SKM-1 treated with dmso at 0.1 percent for 144 hours (cell line): ENCODE measurements at regions not wholly inside any gene's neighbourhood (a gene's known extent, or its start where the extent isn't known, plus 50 kb on each side); places are given as distances from the start of the nearest gene placed in this dataset.
A peak's percentile ranks its signal among the peaks of the same experiment; 100 is the strongest.

Experiments
- DNase-seq: peaks from one replicate; lab custom pipeline; 2025; ENCODE audit not compliant: unreplicated experiment; lab: John Stamatoyannopoulos, UW

GRCh38 chr16:76612497-76612896 lies 335.3 kb downstream of the CNTNAP4 start:
- DNase-seq = no peak

- DNase-seq = no peak
Measured at GRCh38 chr16:76614269-76614668, 337.1 kb downstream of the CNTNAP4 start.

- DNase-seq = no peak
Measured at GRCh38 chr16:76622876-76623275, 345.7 kb downstream of the CNTNAP4 start.

DNA sequence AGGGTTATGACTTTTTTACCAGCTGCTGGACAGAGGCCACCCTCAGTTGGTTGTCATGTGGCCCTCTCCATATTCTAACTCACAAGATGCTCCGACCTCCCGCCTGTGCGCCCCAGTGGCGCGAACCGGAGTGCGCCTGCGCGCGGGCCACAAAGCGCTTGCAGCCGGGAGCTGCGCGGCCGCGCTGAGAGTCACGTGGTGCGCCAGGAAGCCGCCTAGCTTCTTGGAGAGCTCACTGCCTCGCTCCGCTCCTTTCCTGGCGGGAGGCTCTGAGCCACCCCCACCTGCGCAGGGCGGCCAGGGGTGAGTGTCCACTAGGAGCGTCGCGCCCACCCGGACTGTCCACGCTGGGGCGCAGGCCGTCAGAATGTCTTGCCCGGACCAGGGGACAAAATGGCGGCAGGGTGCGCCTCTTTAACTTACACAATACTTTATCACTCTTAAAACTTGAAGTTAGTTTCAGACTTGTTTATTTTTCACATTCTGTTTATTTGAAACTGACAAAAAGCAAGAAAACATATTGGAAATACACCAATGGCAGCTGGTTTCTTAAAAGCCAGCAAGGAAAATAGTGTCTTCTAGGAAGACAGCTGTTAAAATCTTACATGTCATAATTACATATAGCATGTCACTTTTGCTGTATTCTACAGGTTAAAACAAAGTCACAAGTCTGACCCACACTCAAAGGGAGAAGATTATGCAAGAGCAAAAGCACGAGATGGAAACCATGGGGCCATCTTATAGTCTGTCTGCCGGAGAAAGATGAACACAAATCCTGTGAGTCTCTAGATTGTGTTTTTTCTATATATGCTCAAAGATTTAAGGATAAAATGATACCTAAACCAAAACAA lies 357.9 kb downstream of the CNTNAP4 start:
- no peak for DNase-seq

DNA sequence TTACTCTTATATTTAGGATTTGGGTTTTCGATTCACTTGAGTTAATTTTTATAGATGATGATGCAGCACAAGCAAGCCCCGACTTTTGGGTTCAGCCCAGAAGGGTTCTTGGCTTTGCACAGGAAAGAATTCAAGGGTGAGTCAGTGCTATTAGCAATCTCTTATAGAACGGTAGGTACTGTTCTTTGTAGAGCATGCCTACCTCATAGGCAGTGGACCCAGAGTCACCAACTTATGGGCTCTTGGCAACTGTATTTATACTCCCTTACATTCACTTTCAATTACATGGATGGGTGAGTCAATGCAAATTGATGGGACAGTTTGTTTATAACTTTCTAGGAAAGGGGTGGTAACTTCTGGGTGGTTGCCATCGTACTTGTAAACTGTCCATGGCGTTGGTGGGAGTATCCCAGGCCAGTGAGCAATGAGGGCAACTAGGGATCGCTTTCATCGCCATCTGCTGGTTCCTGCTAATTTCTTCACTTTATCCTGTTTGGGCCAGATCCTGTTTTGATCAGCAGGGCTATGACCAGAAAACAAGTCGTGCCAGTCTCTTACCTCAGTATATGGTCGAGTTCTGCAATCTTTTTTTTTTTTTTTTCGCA lies 362.6 kb downstream of the CNTNAP4 start:
- DNase-seq = peak; percentile 39

- DNase-seq = no peak
Measured at GRCh38 chr16:76650582-76650981, 373.4 kb downstream of the CNTNAP4 start.

DNA sequence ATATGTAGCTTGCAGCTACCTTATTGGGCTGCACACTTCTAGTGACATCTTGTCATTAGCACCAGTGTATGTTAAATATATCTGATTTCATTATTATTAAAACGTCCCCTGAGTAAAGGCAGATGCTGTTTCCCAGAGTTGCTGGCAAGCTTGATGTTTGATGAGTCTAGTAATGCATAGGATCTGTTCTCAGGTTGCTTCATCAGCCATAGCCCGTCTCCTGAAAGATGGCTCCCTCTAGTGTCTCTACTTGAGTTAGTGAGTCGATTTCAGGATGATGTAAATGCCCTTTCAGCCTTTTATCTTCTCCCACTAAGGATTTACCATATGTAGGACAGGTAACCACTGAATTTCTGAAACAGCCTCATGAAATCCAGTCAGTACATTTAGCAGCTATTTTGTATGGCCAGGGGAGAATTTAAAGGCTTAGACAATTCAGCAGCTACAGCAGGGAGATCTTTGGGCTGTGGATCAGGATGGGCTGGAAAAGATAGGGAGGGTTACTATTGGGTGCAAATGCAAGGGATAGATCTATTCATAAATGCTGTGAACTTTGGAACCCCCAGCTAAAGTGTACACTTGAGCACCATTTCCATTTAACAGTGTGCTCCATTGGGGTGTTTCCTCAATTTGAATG lies 376.3 kb downstream of the CNTNAP4 start:
- DNase-seq = peak; percentile 71

DNA sequence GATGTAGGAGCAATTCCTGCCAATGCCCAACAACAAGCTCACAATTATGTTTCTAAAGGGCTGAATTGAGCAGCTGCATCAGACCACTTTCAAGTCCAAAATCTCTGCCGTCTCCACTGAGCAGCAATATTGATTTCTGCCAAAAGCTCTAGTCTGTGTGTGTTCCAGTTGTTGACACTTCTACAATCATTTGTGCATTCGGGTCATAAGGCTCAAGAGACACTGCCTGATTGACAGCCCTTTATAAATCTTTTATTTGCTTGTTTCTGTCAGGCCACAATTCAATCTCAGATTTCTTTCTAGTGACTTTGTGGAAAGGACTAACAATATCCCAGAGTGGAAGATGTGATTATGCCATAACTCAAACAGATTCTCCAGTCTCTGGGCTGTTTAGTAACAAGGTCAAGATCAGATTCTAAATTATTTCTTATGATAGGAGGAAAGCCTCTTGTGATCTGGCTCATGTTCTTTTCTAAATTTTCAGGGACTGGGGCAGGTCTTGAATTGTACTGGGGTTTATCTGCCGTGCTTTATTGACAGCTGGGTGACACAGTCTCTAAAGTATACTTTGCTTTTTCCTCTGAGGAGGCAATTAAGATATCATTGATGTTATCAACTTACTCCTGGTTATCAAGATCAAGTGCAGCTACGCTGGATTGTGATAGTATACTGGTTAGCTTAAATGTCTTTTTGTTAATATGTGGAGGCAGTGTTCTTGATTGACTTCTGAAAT lies 377.1 kb downstream of the CNTNAP4 start:
- DNase-seq = no peak

DNA sequence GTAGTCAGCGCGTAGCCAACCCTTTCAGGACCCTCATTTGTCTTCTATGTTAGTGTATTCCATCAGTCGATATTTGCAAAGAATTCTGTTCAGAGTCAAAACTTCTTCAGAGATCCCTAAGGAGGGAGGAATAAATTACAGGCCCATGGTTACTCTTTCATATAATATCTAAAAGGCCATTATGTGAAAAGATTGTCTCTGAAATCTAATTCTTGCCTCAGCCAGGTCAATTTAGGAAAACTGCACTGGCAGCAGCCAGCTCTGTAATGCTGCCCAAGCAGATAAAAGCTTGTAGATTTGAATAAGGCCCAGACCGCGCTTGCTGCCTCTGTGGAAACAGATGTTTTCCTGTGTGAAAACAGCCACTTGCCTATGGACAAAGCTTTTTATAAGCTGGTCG lies 379.8 kb downstream of the CNTNAP4 start:
- no peak for DNase-seq

DNA sequence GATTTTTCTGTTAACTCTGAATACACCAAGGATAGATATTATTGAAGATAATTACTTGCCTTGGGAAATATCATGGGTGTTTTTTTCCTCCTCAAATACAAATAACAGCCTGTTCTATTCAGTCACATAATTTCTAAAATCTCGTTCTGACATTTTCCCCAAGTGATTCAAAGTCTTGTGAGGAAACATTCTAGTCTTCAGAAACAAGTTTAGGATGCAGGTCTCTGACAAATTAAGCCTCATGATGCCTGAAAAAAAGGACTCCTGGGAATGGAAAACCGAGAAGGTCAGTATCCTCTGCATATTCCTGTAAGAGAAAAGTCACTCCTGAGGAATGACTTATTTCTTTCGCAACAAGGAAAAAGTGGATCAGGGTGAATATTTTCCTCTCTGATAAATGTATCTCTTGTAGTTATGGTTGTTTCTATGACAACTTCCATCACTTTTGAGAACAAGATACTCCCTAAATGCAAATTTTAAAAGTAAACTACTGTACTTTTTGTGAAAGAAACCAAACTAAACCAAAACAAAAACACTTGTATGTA lies 384.6 kb downstream of the CNTNAP4 start:
- no peak for DNase-seq

DNA sequence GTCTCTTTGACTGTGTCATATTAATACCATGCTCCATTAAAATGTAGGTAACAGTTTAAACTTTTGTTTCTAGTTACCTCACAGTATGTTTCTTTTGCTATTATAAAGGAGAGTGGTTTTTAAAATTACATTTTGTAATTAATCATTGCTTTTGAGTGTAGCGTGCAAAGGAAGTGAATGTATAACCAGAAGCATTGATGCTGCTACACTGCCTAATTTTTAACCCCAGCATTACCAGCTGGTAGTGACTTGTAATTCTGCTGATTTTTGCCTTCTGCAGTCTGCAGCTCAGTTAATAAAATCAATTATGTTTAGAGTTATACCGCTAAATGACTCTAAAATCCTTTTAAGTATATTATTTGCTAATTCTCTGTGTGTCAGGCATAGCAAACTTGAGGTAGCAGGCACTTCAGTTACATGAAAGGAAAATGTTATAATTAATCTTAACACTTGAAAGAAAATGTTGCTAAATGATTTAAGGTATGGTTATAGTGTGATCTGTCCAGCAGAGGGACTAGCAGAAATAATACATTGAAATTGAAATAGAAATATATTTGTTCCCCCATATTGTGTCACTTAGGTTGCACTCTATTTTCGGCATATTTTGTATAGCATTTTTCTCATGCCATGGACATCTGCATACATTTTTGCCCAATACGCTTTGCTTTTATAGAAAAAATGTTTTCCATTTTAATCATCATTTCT lies 388.5 kb downstream of the CNTNAP4 start:
- DNase-seq = no peak

DNA sequence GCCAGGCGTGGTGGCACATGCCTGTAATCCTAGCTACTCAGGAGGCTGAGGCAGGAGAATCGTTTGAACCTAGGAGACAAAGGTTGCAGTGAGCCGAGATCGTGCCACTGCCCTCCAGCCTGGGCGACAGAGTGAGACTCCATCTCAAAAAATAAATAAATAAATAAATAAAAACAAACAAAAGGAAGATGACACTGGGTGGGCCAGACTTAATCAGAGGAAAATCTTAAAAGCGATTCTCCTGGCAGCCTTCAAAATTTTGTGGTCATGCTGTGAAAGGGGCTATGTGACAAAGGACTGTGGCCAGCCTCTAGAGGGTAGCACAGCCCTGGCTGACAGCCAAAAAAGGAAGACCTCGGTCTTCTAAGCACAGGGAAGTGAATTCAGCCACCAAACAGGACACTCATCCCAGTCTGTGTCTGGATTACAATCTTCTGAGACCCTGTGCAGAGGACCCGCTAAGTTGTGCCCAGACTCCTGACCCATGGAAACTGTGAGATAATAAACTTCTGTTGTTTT lies 391.1 kb downstream of the CNTNAP4 start:
- no peak for DNase-seq

GRCh38 chr16:76669288-76669687 lies 392.1 kb downstream of the CNTNAP4 start:
- DNase-seq = no peak

- DNase-seq = no peak
Measured at GRCh38 chr16:76670125-76670857, 393.1 kb downstream of the CNTNAP4 start.

- peak; percentile 4 for DNase-seq
Measured at GRCh38 chr16:76676356-76676755, 399.2 kb downstream of the CNTNAP4 start.

DNA sequence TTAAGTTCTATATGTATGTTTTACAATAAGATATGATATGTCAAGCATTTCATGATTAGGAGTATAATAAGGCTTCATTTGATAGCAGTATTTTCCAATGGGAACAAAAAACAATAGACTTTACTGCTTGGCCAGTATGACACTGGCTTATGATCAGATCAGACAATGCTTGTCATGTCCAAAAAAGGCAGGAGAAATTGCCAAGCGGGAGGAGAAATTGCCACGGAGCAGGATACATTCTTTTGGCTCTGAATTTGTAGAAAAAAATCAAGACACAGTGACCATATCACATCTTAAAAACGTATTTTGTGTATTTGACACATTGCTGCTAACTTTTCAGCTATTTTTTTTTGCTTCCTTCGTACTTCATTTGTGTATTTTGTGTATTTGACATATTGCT lies 404.1 kb downstream of the CNTNAP4 start:
- DNase-seq = no peak

- DNase-seq = no peak
Measured at GRCh38 chr16:76683051-76683450, 405.9 kb downstream of the CNTNAP4 start.

DNA sequence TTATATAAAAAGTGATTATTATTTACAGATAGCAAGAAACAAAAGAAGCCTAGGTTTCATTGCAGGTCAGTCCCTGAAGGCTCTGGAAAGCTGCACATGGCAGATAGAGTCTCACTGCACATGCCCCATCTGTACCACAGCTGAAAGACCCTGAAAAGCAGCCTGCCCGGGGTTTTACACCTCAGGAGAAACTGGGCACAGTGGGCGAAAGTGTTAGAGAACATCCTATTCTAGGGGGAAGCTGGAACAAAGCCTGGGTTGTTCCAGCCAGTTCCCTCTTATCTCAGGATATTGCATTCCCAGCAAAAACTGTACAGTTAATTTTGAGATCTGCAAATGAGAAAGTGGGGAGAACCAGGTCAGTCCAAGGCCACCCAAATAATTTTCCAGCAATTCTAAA lies 419.7 kb downstream of the CNTNAP4 start:
- DNase-seq = no peak

DNA sequence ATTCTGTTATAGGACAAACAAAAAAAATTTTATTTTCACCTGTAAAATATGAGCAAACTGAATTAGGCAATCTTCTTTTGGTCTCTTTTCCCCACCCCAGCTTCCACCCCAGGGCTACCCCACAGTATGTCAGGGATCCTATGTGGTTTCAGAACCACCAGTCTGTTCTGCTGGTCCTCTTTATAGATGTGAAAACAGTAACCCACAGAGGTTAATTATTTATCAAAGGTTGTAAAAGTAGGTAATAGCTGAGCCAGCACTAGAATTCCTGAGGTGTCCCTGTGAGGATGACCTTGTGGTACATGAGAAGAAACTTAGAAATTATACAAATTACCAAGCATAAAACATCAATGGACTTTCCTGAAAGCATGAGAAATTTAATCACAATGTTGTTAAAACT lies 428.7 kb downstream of the CNTNAP4 start:
- DNase-seq = no peak

GRCh38 chr16:76713191-76713590 lies 436.0 kb downstream of the CNTNAP4 start:
- DNase-seq = no peak
